ENCODE measurements at regions not wholly inside any gene's neighbourhood (a gene's known extent, or its start where the extent isn't known, plus 50 kb on each side); places are given as distances from the start of the nearest gene placed in this dataset.

- Histone ChIP-seq H3K4me1 (replicated peaks in 1 of 4; ENCODE audit: control insufficient read depth in 3 of 4, insufficient read depth in 4 of 4, low read length in 3 of 4) (peaks cover 3 to 12% (median 6%) of the 10 kb centered on the region in 4 experiments; a peak in 6 of 7 replicates), H3K18ac (ENCODE audit: extremely low read depth, low read length) (no peak overlapping the region), H2BK12ac (ENCODE audit: low read depth, low read length) (no peak overlapping the region)
Measured at GRCh38 chr6:12351672-12352071, 61.5 kb downstream of the EDN1 start.

More at GRCh38 chr6:12351672-12352071, 61.5 kb downstream of the EDN1 start:
- peaks cover 22 to 25% of the 10 kb centered on the region in 2 experiments for H3K9me3 ChIP-seq (ENCODE audit: insufficient read depth in 2 of 2, low read depth in 1 of 2, low read length in 1 of 2)
- no peak overlapping the region for H3K14ac ChIP-seq (ENCODE audit: insufficient read length)
- TF ChIP-seq TEAD4 (IDR thresholded peaks at IDR 0.05; ENCODE audit: low read depth, low read length) (no peak), SP1 (IDR thresholded peaks at IDR 0.05; ENCODE audit: low read depth, low read length) (0 out of 2 replicates have a peak, but pooled peaks have one; percentile 16), SIN3A (conservative IDR thresholded peaks at IDR 0.05 in 1 of 2, IDR thresholded peaks at IDR 0.05 in 1 of 2; ENCODE audit: low read depth in 1 of 2, low read length in 2 of 2) (no peak), TCF12 (IDR thresholded peaks at IDR 0.05; ENCODE audit: low read depth, low read length) (peak; percentile 85)
- no peaks in the 10 kb centered on the region for H3K27me3 ChIP-seq (replicated peaks in 1 of 4; ENCODE audit: control insufficient read depth in 3 of 4, extremely low read depth in 1 of 4, insufficient read depth in 3 of 4, low read length in 3 of 4)
- no peak overlapping the region for H3K23ac ChIP-seq (ENCODE audit: insufficient read length)
- ChIA-PET POLR2A (ENCODE audit: partially characterized antibody) (no interaction called here), CTCF (ENCODE audit: partially characterized antibody) (no interaction called here)
- FAIRE-seq (no peak), DNase-seq (ENCODE audit: low read depth in 1 of 2, low spot score in 2 of 2) (no peak)
- no peak overlapping the region for H3K4ac ChIP-seq (replicated peaks; ENCODE audit: insufficient read length, low read depth, low read length)
- H4K91ac ChIP-seq (replicated peaks; ENCODE audit: insufficient read length, low read length): no peak overlapping the region
- no peak overlapping the region for H3K4me2 ChIP-seq (ENCODE audit: insufficient read depth in 1 of 2, low read depth in 2 of 2, low read length in 2 of 2)
- peaks cover 0 to 4% (median 0%) of the 10 kb centered on the region in 4 experiments; a peak in 1 of 8 replicates for H3K36me3 ChIP-seq (ENCODE audit: control insufficient read depth in 2 of 4, insufficient read depth in 4 of 4, low read length in 3 of 4)
- no peak overlapping the region for H2BK15ac ChIP-seq (ENCODE audit: low read length)
- no peak overlapping the region for H3K9ac ChIP-seq (replicated peaks in 1 of 4; ENCODE audit: extremely low read depth in 1 of 4, low read depth in 3 of 4, low read length in 3 of 4)
- H2AK5ac ChIP-seq (ENCODE audit: low read depth, low read length): no peak overlapping the region
- no peaks in the 10 kb centered on the region for H4K20me1 ChIP-seq (replicated peaks in 1 of 2; ENCODE audit: control insufficient read depth in 1 of 2, insufficient read depth in 2 of 2, low read length in 2 of 2)
- H3K23me2 ChIP-seq (ENCODE audit: low read depth, low read length): no peaks in the 10 kb centered on the region
- H3K4me3 ChIP-seq (ENCODE audit: extremely low read depth in 1 of 4, insufficient read depth in 2 of 4, low read depth in 3 of 4, low read length in 4 of 4): no peak overlapping the region; a peak in 1 of 8 replicates
- no peak overlapping the region for H2BK20ac ChIP-seq (ENCODE audit: low read length)
- no peak overlapping the region for H4K5ac ChIP-seq (ENCODE audit: insufficient read length, low read depth, low read length)
- H2BK5ac ChIP-seq (ENCODE audit: low read depth, low read length): peak overlapping the region; percentile 41; the same call in 1 of the 2 replicates
- H3K56ac ChIP-seq (replicated peaks; ENCODE audit: insufficient read length, low read depth, low read length): no peak overlapping the region
- no peak overlapping the region for H2BK120ac ChIP-seq (replicated peaks; ENCODE audit: low read depth, low read length)
- H3K79me1 ChIP-seq (ENCODE audit: low read depth, low read length): no peaks in the 10 kb centered on the region
- no peaks in the 10 kb centered on the region for H3K79me2 ChIP-seq (ENCODE audit: control insufficient read depth in 1 of 2, insufficient read depth in 2 of 2, low read length in 2 of 2)
- no peak overlapping the region for H4K8ac ChIP-seq (ENCODE audit: extremely low read depth, insufficient read depth, low read length)
- H2AFZ ChIP-seq (ENCODE audit: low read length): no peak overlapping the region
- H3K27ac ChIP-seq (ENCODE audit: low read depth, low read length): peak overlapping the region; percentile 37; the same call in 1 of the 2 replicates

Measured in H1 (cell line).